Esophagus squamous epithelium (tissue), 5 donors: ENCODE measurements at regions not wholly inside any gene's neighbourhood (a gene's known extent, or its start where the extent isn't known, plus 50 kb on each side); places are given as distances from the start of the nearest gene placed in this dataset.

Experiments used
- DNase-seq: peaks from one replicate; lab custom pipeline; 2025; lab: John Stamatoyannopoulos, UW
- H3K27ac ChIP-seq, 4 donors: fragments of 200-600 bp; sonication (generic); one replicate each; pipeline ENCODE4 v1.5.1; 2016 to 2019; ENCODE audit warnings: mild to moderate bottlenecking in 1 of 4
- H3K27me3 ChIP-seq, 4 donors: fragments of 200-600 bp; sonication (generic); 1 replicate in 3 of 4; 2 replicates in 1 of 4; pipeline versions ENCODE4 v1.5.1 to v1.6.0; 2017 to 2021; ENCODE audit warnings: antibody characterized with exemption in 1 of 4
- H3K36me3 ChIP-seq, 3 donors: fragments of 200-600 bp; sonication (generic); one replicate each; pipeline ENCODE4 v1.5.1; 2016 to 2019
- H3K4me1 ChIP-seq, 3 donors: fragments of 200-600 bp; sonication (generic); one replicate each; pipeline ENCODE4 v1.5.1; 2017 to 2019
- H3K4me3 ChIP-seq, 4 donors: fragments of 200-600 bp; sonication (generic); 1 replicate in 3 of 4; 2 replicates in 1 of 4; pipeline ENCODE4 v1.5.1; 2016 to 2019; ENCODE audit warnings: mild to moderate bottlenecking in 2 of 4, moderate library complexity in 1 of 4
- H3K9me3 ChIP-seq, 3 donors: fragments of 200-600 bp; sonication (generic); one replicate each; pipeline ENCODE4 v1.5.1; 2016 to 2019
- POLR2A ChIP-seq, 4 donors: fragments of 450-650 bp; IDR thresholded peaks; one replicate each; pipeline ENCODE4 v1.6.1; 2017; ENCODE audit warnings: antibody characterized with exemption in 4 of 4, mild to moderate bottlenecking in 4 of 4, moderate library complexity in 3 of 4
- WGBS, 2 donors: methylation state at CpG; one replicate each; pipeline ENCODE4 v1.1.5; 2018; 5-methylcytosine and 5-hydroxymethylcytosine counted together
- intact Hi-C: fragments of 100-400 bp; cut with DNase I; formaldehyde crosslinking; loops from one replicate; pipeline ENCODE4 v1.15.0; 2022
- TF ChIP-seq, protein P1 (sequence below), 6 experiments: fragments of 450-650 bp in 4 of 6; fragments of 200-600 bp in 2 of 6; sonication (generic) in 2 of 6; IDR thresholded peaks; one replicate each; pipeline ENCODE4 v1.5.1; 2016 to 2019; ENCODE audit warnings: antibody characterized with exemption in 6 of 6, mild to moderate bottlenecking in 4 of 6, moderate library complexity in 4 of 6
- donor health status: DM: yes; HTN: yes; CAD: no.

GRCh38 chr7:18336626-18337025 is 158.9 kb upstream of the HDAC9 start:
- no peaks in the 10 kb centered on the region for H3K36me3 ChIP-seq
- TF ChIP-seq, protein P1, sequence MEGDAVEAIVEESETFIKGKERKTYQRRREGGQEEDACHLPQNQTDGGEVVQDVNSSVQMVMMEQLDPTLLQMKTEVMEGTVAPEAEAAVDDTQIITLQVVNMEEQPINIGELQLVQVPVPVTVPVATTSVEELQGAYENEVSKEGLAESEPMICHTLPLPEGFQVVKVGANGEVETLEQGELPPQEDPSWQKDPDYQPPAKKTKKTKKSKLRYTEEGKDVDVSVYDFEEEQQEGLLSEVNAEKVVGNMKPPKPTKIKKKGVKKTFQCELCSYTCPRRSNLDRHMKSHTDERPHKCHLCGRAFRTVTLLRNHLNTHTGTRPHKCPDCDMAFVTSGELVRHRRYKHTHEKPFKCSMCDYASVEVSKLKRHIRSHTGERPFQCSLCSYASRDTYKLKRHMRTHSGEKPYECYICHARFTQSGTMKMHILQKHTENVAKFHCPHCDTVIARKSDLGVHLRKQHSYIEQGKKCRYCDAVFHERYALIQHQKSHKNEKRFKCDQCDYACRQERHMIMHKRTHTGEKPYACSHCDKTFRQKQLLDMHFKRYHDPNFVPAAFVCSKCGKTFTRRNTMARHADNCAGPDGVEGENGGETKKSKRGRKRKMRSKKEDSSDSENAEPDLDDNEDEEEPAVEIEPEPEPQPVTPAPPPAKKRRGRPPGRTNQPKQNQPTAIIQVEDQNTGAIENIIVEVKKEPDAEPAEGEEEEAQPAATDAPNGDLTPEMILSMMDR (IDR thresholded peaks at IDR 0.05), result no peak
- TF ChIP-seq POLR2A (IDR thresholded peaks at IDR 0.05), result no peak
- intact Hi-C loops, result no loop called here
- no peak overlapping the region for H3K4me3 ChIP-seq
- DNase-seq, result no peak
- no peaks in the 10 kb centered on the region for H3K9me3 ChIP-seq
- H3K27me3 ChIP-seq, result no peaks in the 10 kb centered on the region
- no peaks in the 10 kb centered on the region for H3K4me1 ChIP-seq
- no peak overlapping the region for H3K27ac ChIP-seq
- WGBS, 2 donors, result 68 to 78% methylated on average over 2 of the region's 2 CpGs

GRCh38 chr7:18337048-18337809 is 158.3 kb upstream of the HDAC9 start:
- intact Hi-C loops, result no loop called here
- Histone ChIP-seq H3K4me1 (no peaks in the 10 kb centered on the region), H3K4me3 (no peak overlapping the region), H3K27ac (no peak overlapping the region), H3K36me3 (no peaks in the 10 kb centered on the region), H3K9me3 (no peaks in the 10 kb centered on the region), H3K27me3 (no peaks in the 10 kb centered on the region)
- DNase-seq, result no peak
- no peak for TF ChIP-seq POLR2A (IDR thresholded peaks at IDR 0.05)
- TF ChIP-seq, protein P1 (IDR thresholded peaks at IDR 0.05), result no peak
- WGBS, 2 donors, result 69 to 78% methylated on average over 5 of the region's 5 CpGs

DNA sequence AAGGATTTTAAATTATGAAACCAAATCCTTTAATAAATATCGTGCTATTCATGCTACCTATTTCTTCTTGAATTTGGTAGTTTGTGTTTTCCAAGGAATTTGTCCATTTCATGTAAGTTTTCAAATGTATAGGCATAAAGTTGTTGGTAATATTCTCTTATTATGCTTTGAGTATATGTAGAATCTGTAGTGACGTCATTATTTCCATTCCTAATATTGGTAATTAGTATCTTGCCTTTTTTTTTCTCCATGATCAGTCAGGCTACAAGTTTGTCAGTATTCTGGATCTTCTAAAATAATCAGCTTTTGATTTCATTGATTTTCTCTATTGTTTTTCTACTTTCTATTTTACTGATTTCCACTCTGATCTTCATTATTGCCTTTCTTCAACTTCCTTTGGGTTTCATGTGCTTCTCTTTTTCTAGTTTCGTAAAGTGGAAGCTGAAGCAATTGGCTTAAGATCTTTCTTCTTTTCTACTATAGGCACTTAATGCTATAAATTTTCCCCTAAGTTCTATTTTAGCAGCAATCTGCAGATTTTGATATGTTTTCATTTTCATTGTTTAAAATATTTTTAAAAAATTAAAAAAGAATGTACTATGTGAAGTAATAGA is 156.5 kb upstream of the HDAC9 start:
- TF ChIP-seq POLR2A (IDR thresholded peaks at IDR 0.05), result no peak
- TF ChIP-seq, protein P1 (IDR thresholded peaks at IDR 0.05), result no peak
- Histone ChIP-seq H3K27ac (no peak overlapping the region), H3K27me3 (no peaks in the 10 kb centered on the region), H3K36me3 (no peaks in the 10 kb centered on the region), H3K9me3 (no peaks in the 10 kb centered on the region), H3K4me1 (no peaks in the 10 kb centered on the region), H3K4me3 (no peak overlapping the region)
- no peak for DNase-seq
- intact Hi-C loops, result no loop called here
- WGBS, 2 donors, result 85 to 89% methylated on average over 3 of the region's 3 CpGs

- H3K4me1 ChIP-seq, result no peaks in the 10 kb centered on the region
- intact Hi-C loops, result no loop called here
- H3K27ac ChIP-seq, result no peak overlapping the region
- H3K4me3 ChIP-seq, result no peak overlapping the region
- 80 to 94% methylated on average over 2 of the region's 2 CpGs for WGBS, 2 donors
- no peaks in the 10 kb centered on the region for H3K27me3 ChIP-seq
- DNase-seq, result no peak
- no peak for TF ChIP-seq POLR2A (IDR thresholded peaks at IDR 0.05)
- no peaks in the 10 kb centered on the region for H3K9me3 ChIP-seq
- H3K36me3 ChIP-seq, result no peaks in the 10 kb centered on the region
Observed at GRCh38 chr7:18341756-18342155, 153.8 kb upstream of the HDAC9 start.

GRCh38 chr7:18343047-18343446 is 152.5 kb upstream of the HDAC9 start:
- intact Hi-C loops, result no loop called here
- no peak overlapping the region for H3K4me3 ChIP-seq
- no peak overlapping the region for H3K27ac ChIP-seq
- H3K27me3 ChIP-seq, result no peaks in the 10 kb centered on the region
- H3K36me3 ChIP-seq, result no peaks in the 10 kb centered on the region
- no peak for DNase-seq
- no peaks in the 10 kb centered on the region for H3K4me1 ChIP-seq
- TF ChIP-seq, protein P1 (IDR thresholded peaks at IDR 0.05), result no peak
- no peak for TF ChIP-seq POLR2A (IDR thresholded peaks at IDR 0.05)
- H3K9me3 ChIP-seq, result no peaks in the 10 kb centered on the region
- 83 to 89% methylated on average over 2 of the region's 2 CpGs for WGBS, 2 donors
